Endodermal cell (in vitro differentiated cells): ENCODE measurements at regions not wholly inside any gene's neighbourhood (a gene's known extent, or its start where the extent isn't known, plus 50 kb on each side); places are given as distances from the start of the nearest gene placed in this dataset.

Source experiments
- DNase-seq: peaks from one replicate; pipeline ENCODE4 v3.0.0-alpha.2; 2017
- H3K27ac ChIP-seq: 2 replicates; pipeline ENCODE4 v1.5.1; 2013; ENCODE audit warnings: mild to moderate bottlenecking, low read depth, low read length, moderate library complexity
- H3K27me3 ChIP-seq: 2 replicates; pipeline ENCODE4 v1.6.1; 2013; ENCODE audit warnings: mild to moderate bottlenecking, low read length, moderate library complexity; ENCODE audit not compliant: insufficient read depth, control insufficient read depth, poor library complexity, severe bottlenecking
- H3K36me3 ChIP-seq: 2 replicates; pipeline ENCODE4 v1.7.0; 2013; ENCODE audit warnings: mild to moderate bottlenecking, low read length, moderate library complexity; ENCODE audit not compliant: control insufficient read depth, insufficient read depth
- H3K4me1 ChIP-seq: one replicate; pipeline ENCODE4 v1.7.0; 2013; ENCODE audit warnings: low read length; ENCODE audit not compliant: control insufficient read depth, insufficient read depth
- H3K4me3 ChIP-seq: 2 replicates; pipeline ENCODE4 v1.5.1; 2013; ENCODE audit warnings: mild to moderate bottlenecking, low read length, moderate library complexity
- H3K9ac ChIP-seq: 2 replicates; pipeline ENCODE4 v1.6.1; 2013; ENCODE audit warnings: mild to moderate bottlenecking, low read length, moderate library complexity; ENCODE audit not compliant: poor library complexity, severe bottlenecking; ENCODE audit errors: extremely low read depth
- H3K9me3 ChIP-seq: 2 replicates; pipeline ENCODE4 v1.6.1; 2013; ENCODE audit warnings: mild to moderate bottlenecking, low read length, moderate library complexity; ENCODE audit not compliant: control insufficient read depth
- H3K27ac Mint-ChIP-seq: 2 replicates; pipeline ENCODE4 v1.8.0; 2020; ENCODE audit warnings: mixed read lengths
- H3K27me3 Mint-ChIP-seq: 2 replicates; pipeline ENCODE4 v1.8.0; 2021; ENCODE audit warnings: mild to moderate bottlenecking, mixed read lengths; ENCODE audit not compliant: insufficient read depth
- H3K36me3 Mint-ChIP-seq: 2 replicates; pipeline ENCODE4 v1.8.0; 2020; ENCODE audit warnings: low read depth, mixed read lengths
- H3K4me1 Mint-ChIP-seq: 2 replicates; pipeline ENCODE4 v1.8.0; 2020; ENCODE audit warnings: mixed read lengths
- H3K4me3 Mint-ChIP-seq: 2 replicates; pipeline ENCODE4 v1.8.0; 2020; ENCODE audit warnings: mild to moderate bottlenecking, moderate library complexity, mixed read lengths
- H3K9me3 Mint-ChIP-seq: 2 replicates; pipeline ENCODE4 v1.8.0; 2020; ENCODE audit warnings: mild to moderate bottlenecking, mixed read lengths
- WGBS, 2 experiments: methylation state at CpG; one replicate each; pipeline versions ENCODE4 v1.1.5 to v1.1.7; 2013; ENCODE audit warnings: missing lambda C conversion rate in 2 of 2, mixed read lengths in 1 of 2; ENCODE audit not compliant: insufficient coverage in 1 of 2, insufficient read length in 1 of 2; 5-methylcytosine and 5-hydroxymethylcytosine counted together
- TF ChIP-seq, protein P1 (sequence below): fragments of 200-600 bp; sonication (generic); conservative IDR thresholded peaks from 2 replicates; pipeline ENCODE4 v1.5.0; 2021; ENCODE audit warnings: antibody characterized with exemption, mild to moderate bottlenecking

DNA sequence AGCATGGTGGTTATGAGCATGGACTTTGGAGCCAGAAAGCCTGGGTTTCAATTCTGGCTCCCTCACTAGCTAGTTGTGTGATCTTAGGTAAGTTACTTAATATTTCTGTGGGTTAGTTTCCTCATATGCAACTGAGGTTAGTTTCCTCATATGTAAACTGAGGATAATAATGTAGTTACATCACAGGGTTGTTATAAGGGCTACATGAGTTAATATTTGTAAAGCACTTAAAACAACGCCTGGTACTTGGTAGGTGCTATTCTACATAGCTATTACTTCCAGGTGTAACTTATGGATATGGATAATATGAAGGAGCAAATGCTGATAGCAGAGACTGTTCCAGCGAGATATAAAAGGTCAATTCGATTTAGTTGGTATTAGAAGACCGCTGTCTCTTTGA, 69.4 kb upstream of the POU5F2 start:
- TF ChIP-seq, protein P1, sequence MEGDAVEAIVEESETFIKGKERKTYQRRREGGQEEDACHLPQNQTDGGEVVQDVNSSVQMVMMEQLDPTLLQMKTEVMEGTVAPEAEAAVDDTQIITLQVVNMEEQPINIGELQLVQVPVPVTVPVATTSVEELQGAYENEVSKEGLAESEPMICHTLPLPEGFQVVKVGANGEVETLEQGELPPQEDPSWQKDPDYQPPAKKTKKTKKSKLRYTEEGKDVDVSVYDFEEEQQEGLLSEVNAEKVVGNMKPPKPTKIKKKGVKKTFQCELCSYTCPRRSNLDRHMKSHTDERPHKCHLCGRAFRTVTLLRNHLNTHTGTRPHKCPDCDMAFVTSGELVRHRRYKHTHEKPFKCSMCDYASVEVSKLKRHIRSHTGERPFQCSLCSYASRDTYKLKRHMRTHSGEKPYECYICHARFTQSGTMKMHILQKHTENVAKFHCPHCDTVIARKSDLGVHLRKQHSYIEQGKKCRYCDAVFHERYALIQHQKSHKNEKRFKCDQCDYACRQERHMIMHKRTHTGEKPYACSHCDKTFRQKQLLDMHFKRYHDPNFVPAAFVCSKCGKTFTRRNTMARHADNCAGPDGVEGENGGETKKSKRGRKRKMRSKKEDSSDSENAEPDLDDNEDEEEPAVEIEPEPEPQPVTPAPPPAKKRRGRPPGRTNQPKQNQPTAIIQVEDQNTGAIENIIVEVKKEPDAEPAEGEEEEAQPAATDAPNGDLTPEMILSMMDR, result no peak
- Mint-ChIP-seq H3K9me3 (no peaks in the 10 kb centered on the region), H3K36me3 (no peaks in the 10 kb centered on the region), H3K4me3 (no peak overlapping the region), H3K27me3 (peaks cover 24% of the 10 kb centered on the region), H3K27ac (no peak overlapping the region), H3K4me1 (peaks cover 10% of the 10 kb centered on the region)
- H3K4me3 ChIP-seq, result no peak overlapping the region
- H3K36me3 ChIP-seq, result no peaks in the 10 kb centered on the region
- no peaks in the 10 kb centered on the region for H3K9me3 ChIP-seq
- H3K9ac ChIP-seq, result no peak overlapping the region
- WGBS, 2 experiments, result 95 to 97% methylated on average over 3 to 4 of the region's 4 CpGs
- H3K4me1 ChIP-seq, result no peaks in the 10 kb centered on the region
- H3K27ac ChIP-seq, result no peak overlapping the region
- H3K27me3 ChIP-seq, result peaks cover 11% of the 10 kb centered on the region
- DNase-seq, result no peak

DNA sequence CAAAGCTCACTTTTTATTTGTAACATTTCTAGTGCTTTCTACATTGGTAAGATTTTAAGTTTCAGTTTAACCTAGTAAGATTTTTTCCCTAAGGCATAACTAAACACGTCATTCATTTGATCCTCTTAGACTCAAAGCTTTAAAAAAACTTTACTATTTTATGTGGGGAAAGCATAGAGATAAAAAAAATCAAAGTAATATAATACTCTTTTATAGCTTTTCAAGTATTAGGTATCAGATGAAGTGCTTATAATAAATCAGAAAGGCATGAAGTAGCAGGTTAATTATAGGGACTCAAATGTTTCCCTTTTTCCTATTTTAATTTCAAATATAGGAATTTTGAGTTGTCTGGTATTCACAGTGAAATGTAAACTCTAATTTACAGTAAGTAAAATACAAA, 68.0 kb upstream of the POU5F2 start:
- no peak for DNase-seq
- Mint-ChIP-seq H3K27ac (no peak overlapping the region), H3K27me3 (peaks cover 23% of the 10 kb centered on the region), H3K36me3 (no peaks in the 10 kb centered on the region), H3K4me3 (no peak overlapping the region), H3K4me1 (peaks cover 10% of the 10 kb centered on the region), H3K9me3 (no peaks in the 10 kb centered on the region)
- peaks cover 11% of the 10 kb centered on the region for H3K27me3 ChIP-seq
- no peak overlapping the region for H3K9ac ChIP-seq
- no peak overlapping the region for H3K4me3 ChIP-seq
- TF ChIP-seq, protein P1, result no peak
- no peaks in the 10 kb centered on the region for H3K9me3 ChIP-seq
- no peaks in the 10 kb centered on the region for H3K36me3 ChIP-seq
- no CpG with 5 or more reads among the region's 1 CpG for WGBS, 2 experiments
- H3K27ac ChIP-seq, result no peak overlapping the region
- no peaks in the 10 kb centered on the region for H3K4me1 ChIP-seq

DNA sequence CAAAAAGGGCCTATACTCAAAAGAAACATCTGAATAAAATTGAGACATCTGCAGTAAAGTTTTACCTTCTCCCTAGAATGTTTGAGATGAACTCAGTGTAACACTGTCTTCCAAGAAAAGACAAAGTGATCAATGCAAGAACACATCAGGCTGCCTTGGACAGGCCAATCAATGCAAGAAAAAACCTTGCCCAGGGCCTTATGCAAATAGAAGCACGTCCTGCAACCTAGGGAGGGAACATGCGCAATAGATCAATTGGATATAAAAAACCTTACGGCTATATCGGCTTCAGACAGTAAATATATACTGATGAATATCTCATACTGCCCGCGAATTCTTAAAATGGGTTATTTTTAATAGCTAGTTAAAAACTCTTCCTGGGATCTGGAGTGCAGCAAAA, 66.4 kb upstream of the POU5F2 start:
- H3K27me3 ChIP-seq, result peaks cover 11% of the 10 kb centered on the region
- no peak overlapping the region for H3K4me3 ChIP-seq
- no peak for DNase-seq
- peaks cover 25% of the 10 kb centered on the region for H3K27me3 Mint-ChIP-seq
- no peak overlapping the region for H3K9ac ChIP-seq
- no peaks in the 10 kb centered on the region for H3K36me3 Mint-ChIP-seq
- TF ChIP-seq, protein P1, result no peak
- peak overlapping the region; percentile 47 for H3K27ac ChIP-seq
- peaks cover under 1% of the 10 kb centered on the region for H3K4me1 Mint-ChIP-seq
- H3K9me3 ChIP-seq, result no peaks in the 10 kb centered on the region
- H3K27ac Mint-ChIP-seq, result no peak overlapping the region
- no peaks in the 10 kb centered on the region for H3K4me1 ChIP-seq
- H3K4me3 Mint-ChIP-seq, result no peak overlapping the region
- no peaks in the 10 kb centered on the region for H3K9me3 Mint-ChIP-seq
- H3K36me3 ChIP-seq, result no peaks in the 10 kb centered on the region
- WGBS, 2 experiments, result 55 to 88% methylated on average over 4 to 6 of the region's 6 CpGs
